H1 (cell line): ENCODE measurements at regions not wholly inside any gene's neighbourhood (a gene's known extent, or its start where the extent isn't known, plus 50 kb on each side); places are given as distances from the start of the nearest gene placed in this dataset.
A peak's percentile ranks its signal among the peaks of the same experiment; 100 is the strongest.

Source experiments
- CTCF ChIA-PET: fragments of 300-600 bp; sonication (Branson Sonifier 250); formaldehyde crosslinking; loops from one replicate; lab custom pipeline; 2021; ENCODE audit not compliant: partially characterized antibody; lab: Charles Lee
- POLR2A ChIA-PET: fragments of 300-600 bp; sonication (Branson Sonifier 250); formaldehyde crosslinking; loops from one replicate; lab custom pipeline; 2021; ENCODE audit warnings: inconsistent platforms; ENCODE audit not compliant: partially characterized antibody; lab: Charles Lee
- DNase-seq, 2 experiments: peaks; one replicate each; pipeline versions ENCODE4 v3.0.0 to v3.0.0-alpha.2; 2010 to 2022; ENCODE audit warnings: low spot score in 2 of 2, low read depth in 1 of 2, mixed read lengths in 1 of 2
- FAIRE-seq: peaks from 2 replicates; lab custom pipeline; 2011; peaks lifted over from hg19 to GRCh38; lab: Jason Lieb, UNC
- H2AFZ ChIP-seq: 2 replicates; pipeline ENCODE4 v1.8.1; 2012; ENCODE audit warnings: low read length, inconsistent platforms
- H2AK5ac ChIP-seq: 2 replicates; pipeline ENCODE4 v1.6.1; 2013; ENCODE audit warnings: low read depth, low read length
- H2BK120ac ChIP-seq: replicated peaks from 2 replicates; pipeline ENCODE3; 2013; ENCODE audit warnings: low read depth, low read length, inconsistent platforms
- H2BK12ac ChIP-seq: 2 replicates; pipeline ENCODE4 v1.6.1; 2013; ENCODE audit warnings: low read depth, low read length
- H2BK15ac ChIP-seq: 2 replicates; pipeline ENCODE4 v1.6.1; 2013; ENCODE audit warnings: low read length
- H2BK20ac ChIP-seq: 2 replicates; pipeline ENCODE4 v1.6.1; 2013; ENCODE audit warnings: low read length
- H2BK5ac ChIP-seq: 2 replicates; pipeline ENCODE4 v1.6.1; 2013; ENCODE audit warnings: low read depth, low read length
- H3K14ac ChIP-seq: 2 replicates; pipeline ENCODE4 v1.6.1; 2013; ENCODE audit warnings: inconsistent platforms; ENCODE audit not compliant: insufficient read length
- H3K18ac ChIP-seq: 2 replicates; pipeline ENCODE4 v1.6.1; 2013; ENCODE audit warnings: low read length; ENCODE audit errors: extremely low read depth
- H3K23ac ChIP-seq: 2 replicates; pipeline ENCODE4 v1.6.1; 2013; ENCODE audit warnings: inconsistent platforms; ENCODE audit not compliant: insufficient read length
- H3K23me2 ChIP-seq: 2 replicates; pipeline ENCODE4 v1.6.1; 2013; ENCODE audit warnings: low read depth, low read length
- H3K27ac ChIP-seq: 2 replicates; pipeline ENCODE4 v1.6.1; 2011; ENCODE audit warnings: low read depth, low read length, inconsistent platforms
- H3K27me3 ChIP-seq, 4 experiments: replicated peaks in 1 of 4; 1 replicate in 1 of 4; 2 replicates in 3 of 4; pipeline versions ENCODE4 v1.6.1 to v1.8.1; 2011 to 2013; ENCODE audit warnings: low read length in 3 of 4, mild to moderate bottlenecking in 3 of 4, inconsistent platforms in 2 of 4, mixed read lengths in 2 of 4, moderate library complexity in 1 of 4; ENCODE audit not compliant: control insufficient read depth in 3 of 4, insufficient read depth in 3 of 4; ENCODE audit errors: extremely low read depth in 1 of 4
- H3K36me3 ChIP-seq, 4 experiments: 2 replicates each; pipeline versions ENCODE4 v1.6.1 to v1.8.1; 2011 to 2013; ENCODE audit warnings: mild to moderate bottlenecking in 4 of 4, low read length in 3 of 4, moderate library complexity in 2 of 4, control low read depth in 1 of 4, inconsistent platforms in 1 of 4; ENCODE audit not compliant: insufficient read depth in 4 of 4, control insufficient read depth in 2 of 4
- H3K4ac ChIP-seq: replicated peaks from 2 replicates; pipeline ENCODE3; 2013; ENCODE audit warnings: low read length, low read depth, mixed read lengths, inconsistent platforms; ENCODE audit not compliant: insufficient read length
- H3K4me1 ChIP-seq, 4 experiments: replicated peaks in 1 of 4; 1 replicate in 1 of 4; 2 replicates in 3 of 4; pipeline versions ENCODE4 v1.6.1 to v1.8.1; 2011 to 2013; ENCODE audit warnings: low read length in 3 of 4, inconsistent platforms in 2 of 4, mixed read lengths in 1 of 4; ENCODE audit not compliant: insufficient read depth in 4 of 4, control insufficient read depth in 3 of 4
- H3K4me2 ChIP-seq, 2 experiments: 2 replicates each; pipeline versions ENCODE4 v1.6.1 to v1.8.1; 2011 to 2013; ENCODE audit warnings: low read depth in 2 of 2, low read length in 2 of 2, control low read depth in 1 of 2, inconsistent platforms in 1 of 2, mild to moderate bottlenecking in 1 of 2; ENCODE audit not compliant: insufficient read depth in 1 of 2
- H3K4me3 ChIP-seq, 4 experiments: fragments of 200-600, 300-600 bp in 1 of 4; sonication (generic), shearing (Covaris generic), sonication (Bioruptor Twin) in 1 of 4; 2 replicates each; pipeline versions ENCODE4 v1.5.1 to v1.8.1; 2011 to 2016; ENCODE audit warnings: low read length in 4 of 4, low read depth in 3 of 4, control low read depth in 2 of 4, inconsistent platforms in 2 of 4, mild to moderate bottlenecking in 2 of 4, mixed read lengths in 1 of 4, moderate library complexity in 1 of 4; ENCODE audit not compliant: insufficient read depth in 2 of 4; ENCODE audit errors: extremely low read depth in 1 of 4
- H3K56ac ChIP-seq: replicated peaks from 2 replicates; pipeline ENCODE3; 2013; ENCODE audit warnings: low read depth, mild to moderate bottlenecking, mixed read lengths, low read length, inconsistent platforms; ENCODE audit not compliant: insufficient read length
- H3K79me1 ChIP-seq: 2 replicates; pipeline ENCODE4 v1.6.1; 2013; ENCODE audit warnings: low read depth, low read length, control low read depth
- H3K79me2 ChIP-seq, 2 experiments: 2 replicates each; pipeline versions ENCODE4 v1.6.1 to v1.8.1; 2012 to 2013; ENCODE audit warnings: low read length in 2 of 2, mild to moderate bottlenecking in 2 of 2, inconsistent platforms in 1 of 2; ENCODE audit not compliant: insufficient read depth in 2 of 2, control insufficient read depth in 1 of 2
- H3K9ac ChIP-seq, 4 experiments: replicated peaks in 1 of 4; 1 replicate in 1 of 4; 2 replicates in 3 of 4; pipeline versions ENCODE4 v1.6.1 to v1.8.1; 2011 to 2013; ENCODE audit warnings: low read depth in 3 of 4, low read length in 3 of 4, control low read depth in 2 of 4, mild to moderate bottlenecking in 2 of 4, moderate library complexity in 2 of 4, inconsistent platforms in 1 of 4; ENCODE audit errors: extremely low read depth in 1 of 4
- H3K9me3 ChIP-seq, 2 experiments: 2 replicates each; pipeline versions ENCODE4 v1.6.1 to v1.8.1; 2012 to 2013; ENCODE audit warnings: mild to moderate bottlenecking in 2 of 2, moderate library complexity in 2 of 2, control low read depth in 1 of 2, inconsistent platforms in 1 of 2, low read depth in 1 of 2, low read length in 1 of 2, mixed read lengths in 1 of 2; ENCODE audit not compliant: insufficient read depth in 2 of 2
- H4K20me1 ChIP-seq, 2 experiments: replicated peaks in 1 of 2; 2 replicates each; pipeline versions ENCODE3 to v1.8.1; 2011 to 2013; ENCODE audit warnings: inconsistent platforms in 2 of 2, low read length in 2 of 2, mild to moderate bottlenecking in 1 of 2; ENCODE audit not compliant: insufficient read depth in 2 of 2, control insufficient read depth in 1 of 2
- H4K5ac ChIP-seq: 2 replicates; pipeline ENCODE4 v1.6.1; 2013; ENCODE audit warnings: low read length, low read depth, mixed read lengths, inconsistent platforms; ENCODE audit not compliant: insufficient read length
- H4K8ac ChIP-seq: 2 replicates; pipeline ENCODE4 v1.8.0; 2013; ENCODE audit warnings: mild to moderate bottlenecking, moderate library complexity, low read length, inconsistent platforms; ENCODE audit not compliant: insufficient read depth; ENCODE audit errors: extremely low read depth
- H4K91ac ChIP-seq: replicated peaks from 2 replicates; pipeline ENCODE3; 2013; ENCODE audit warnings: low read length, mixed read lengths, inconsistent platforms; ENCODE audit not compliant: insufficient read length
- CHD2 ChIP-seq: IDR thresholded peaks from 2 replicates; pipeline ENCODE4 v1.6.1; 2012; ENCODE audit warnings: low read length, improper control_type of control experiment
- CTCF ChIP-seq, 3 experiments: IDR thresholded peaks; 1 replicate in 2 of 3; 2 replicates in 1 of 3; pipeline versions ENCODE4 v1.5.1 to v1.6.1; 2011; ENCODE audit warnings: low read length in 3 of 3, mild to moderate bottlenecking in 3 of 3, inconsistent platforms in 2 of 3, low read depth in 1 of 3, moderate library complexity in 1 of 3; ENCODE audit not compliant: insufficient read depth in 1 of 3; ENCODE audit errors: control extremely low read depth in 1 of 3
- MAX ChIP-seq: IDR thresholded peaks from 2 replicates; pipeline ENCODE4 v1.6.1; 2012; ENCODE audit warnings: inconsistent platforms
- POLR2AphosphoS5 ChIP-seq: IDR thresholded peaks from 2 replicates; pipeline ENCODE4 v1.6.1; 2011; ENCODE audit warnings: low read depth, low read length
- RAD21 ChIP-seq, 2 experiments: IDR thresholded peaks in 1 of 2; conservative IDR thresholded peaks in 1 of 2; 2 replicates each; pipeline ENCODE4 v1.6.1; 2011; ENCODE audit warnings: low read depth in 2 of 2, low read length in 2 of 2, improper control_type of control experiment in 1 of 2, inconsistent platforms in 1 of 2, mild to moderate bottlenecking in 1 of 2, moderate library complexity in 1 of 2
- RNF2 ChIP-seq: fragments of 200-900, 300-1000 bp; sonication (generic); IDR thresholded peaks from 2 replicates; pipeline ENCODE4 v1.7.1; 2016; ENCODE audit warnings: borderline replicate concordance, low read depth, mild to moderate bottlenecking, antibody characterized with exemption, low read length; ENCODE audit not compliant: poor library complexity, severe bottlenecking; ENCODE audit errors: missing control alignments
- TBP ChIP-seq: IDR thresholded peaks from 2 replicates; pipeline ENCODE4 v1.6.1; 2011; ENCODE audit warnings: low read depth, low read length, improper control_type of control experiment
- USF2 ChIP-seq: IDR thresholded peaks from 2 replicates; pipeline ENCODE4 v1.6.1; 2011; ENCODE audit warnings: low read length, improper control_type of control experiment
- WGBS, 2 experiments: shearing (Covaris generic) in 1 of 2; methylation state at CpG; one replicate each; pipeline versions ENCODE4 v1.1.6 to v1.1.7; 2013 to 2015; ENCODE audit warnings: low lambda C conversion rate in 2 of 2, mixed read lengths in 2 of 2, inconsistent platforms in 1 of 2, low coverage in 1 of 2, missing lambda C conversion rate in 1 of 2; ENCODE audit not compliant: insufficient replicate concordance in 2 of 2, insufficient coverage in 1 of 2, insufficient read length in 1 of 2; ENCODE audit errors: extremely low coverage in 1 of 2, missing lambda C conversion rate in 1 of 2; 5-methylcytosine and 5-hydroxymethylcytosine counted together

DNA sequence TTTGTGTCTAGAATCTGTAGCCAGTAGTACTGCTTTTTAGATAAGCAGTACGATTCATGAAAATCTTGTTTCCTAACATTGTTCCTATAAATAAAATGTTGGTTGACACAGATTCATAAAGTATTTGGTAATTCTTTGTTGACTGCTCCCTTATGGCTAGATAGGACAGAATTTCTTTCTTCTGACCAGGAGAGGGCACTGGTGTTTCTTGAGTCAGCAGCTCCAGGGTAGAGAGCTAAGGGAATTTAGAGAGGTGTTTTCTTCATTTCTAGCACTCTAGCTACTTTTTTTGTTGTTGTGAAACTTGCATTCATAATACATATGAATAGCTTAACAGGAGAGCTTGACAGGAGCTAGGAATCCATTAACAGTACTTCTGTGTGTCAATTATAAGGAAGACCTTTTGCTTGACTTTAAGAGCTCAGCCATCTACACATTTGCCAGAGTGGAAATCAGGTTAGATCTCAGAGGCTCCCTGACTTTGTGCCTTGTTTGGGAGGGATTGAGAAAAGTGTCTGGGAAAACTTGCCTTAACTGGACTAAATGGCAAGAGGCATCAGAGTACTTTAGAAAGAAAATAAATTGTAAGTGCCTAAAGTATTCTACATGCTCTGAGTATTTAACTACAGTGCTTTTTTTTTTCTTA is 756.1 kb downstream of the SH3BGRL start:
- Histone ChIP-seq H3K4me2 (no peak overlapping the region), H3K79me1 (no peaks in the 10 kb centered on the region), H4K5ac (no peak overlapping the region), H3K18ac (no peak overlapping the region), H2BK15ac (no peak overlapping the region), H2BK20ac (no peak overlapping the region), H3K36me3 (no peaks in the 10 kb centered on the region), H3K23me2 (no peaks in the 10 kb centered on the region), H3K4me3 (no peak overlapping the region), H3K79me2 (no peaks in the 10 kb centered on the region), H2BK5ac (no peak overlapping the region), H3K4ac (no peak overlapping the region), H3K9me3 (no peaks in the 10 kb centered on the region), H3K56ac (no peak overlapping the region), H3K27ac (no peak overlapping the region), H3K23ac (no peak overlapping the region), H3K9ac (no peak overlapping the region), H4K8ac (no peak overlapping the region), H2BK120ac (no peak overlapping the region), H3K14ac (no peak overlapping the region), H3K4me1 (no peaks in the 10 kb centered on the region), H2BK12ac (no peak overlapping the region), H4K20me1 (no peaks in the 10 kb centered on the region), H2AK5ac (no peak overlapping the region), H4K91ac (no peak overlapping the region), H2AFZ (peak overlapping the region; percentile 53; the same call in 1 of the 2 replicates), H3K27me3 (no peaks in the 10 kb centered on the region)
- FAIRE-seq (peak; percentile 58), DNase-seq (no peak)
- 50% methylated on average over 1 of the region's 1 CpG; no CpG with 5 or more reads in 1 of the 2 experiments for WGBS, 2 experiments
- CTCF ChIA-PET = interaction anchor here (0.8 to 1.8 kb wide), 4 partner anchors 9 to 1681 kb away, joined by 3 to 6 read pairs (median 4); no protein-coding TSS in a partner anchor
- TF ChIP-seq RNF2 = no peak
- no peak for TF ChIP-seq USF2
- no peak for TF ChIP-seq TBP
- TF ChIP-seq RAD21 (IDR thresholded peaks at IDR 0.05 in 1 of 2, conservative IDR thresholded peaks at IDR 0.05 in 1 of 2; ENCODE audit: low read depth in 2 of 2, low read length in 2 of 2) = peak; percentile 60 to 65
- no peak for TF ChIP-seq MAX
- no peak for TF ChIP-seq CHD2
- TF ChIP-seq CTCF (IDR thresholded peaks at IDR 0.05; ENCODE audit: control extremely low read depth in 1 of 3, insufficient read depth in 1 of 3, low read depth in 1 of 3, low read length in 3 of 3) = peak in 2 of 3 experiments; percentile 32 to 40; a peak in 2 of 4 replicates
- no peak for TF ChIP-seq POLR2AphosphoS5
- POLR2A ChIA-PET = no interaction called here
